ENCODE measurements at regions not wholly inside any gene's neighbourhood (a gene's known extent, or its start where the extent isn't known, plus 50 kb on each side); places are given as distances from the start of the nearest gene placed in this dataset.

- TF ChIP-seq CTCF (IDR thresholded peaks at IDR 0.05): no peak
- Histone ChIP-seq H3K27me3 (ENCODE audit: control insufficient read depth in 1 of 2, insufficient read depth in 2 of 2, low read length in 2 of 2) (peaks cover 0 to 3% of the 10 kb centered on the region in 2 experiments), H3K27ac (ENCODE audit: low read depth in 1 of 2, low read length in 2 of 2) (no peak overlapping the region), H3K4me1 (ENCODE audit: insufficient read depth, low read length) (no peaks in the 10 kb centered on the region), H3K9me3 (ENCODE audit: control insufficient read depth in 1 of 2, insufficient read depth in 1 of 2, low read length in 2 of 2) (peaks cover 0 to 8% of the 10 kb centered on the region in 2 experiments), H3K4me3 (ENCODE audit: low read length) (no peak overlapping the region), H3K36me3 (ENCODE audit: insufficient read depth, low read length) (no peaks in the 10 kb centered on the region)
- Mint-ChIP-seq H3K4me1 (ENCODE audit: low read depth) (peaks cover 7% of the 10 kb centered on the region), H3K36me3 (ENCODE audit: low read depth) (no peaks in the 10 kb centered on the region), H3K27ac (no peak overlapping the region), H3K4me3 (no peak overlapping the region), H3K9me3 (no peaks in the 10 kb centered on the region), H3K27me3 (peaks cover 12% of the 10 kb centered on the region)
- intact Hi-C loops (cut with DNase I, micrococcal nuclease): no loop called here
- ChIA-PET CTCF (no interaction called here), POLR2A (no interaction called here)
- DNase-seq (no peak), ATAC-seq (ENCODE audit: poor library complexity) (no peak)
Measured at GRCh38 chr18:10124071-10124470, 210.3 kb downstream of the VAPA start.

- H3K27ac ChIP-seq (ENCODE audit: low read depth in 1 of 2, low read length in 2 of 2): no peak overlapping the region
- H3K9me3 ChIP-seq (ENCODE audit: control insufficient read depth in 1 of 2, insufficient read depth in 1 of 2, low read length in 2 of 2): peaks cover 0 to 8% of the 10 kb centered on the region in 2 experiments
- no peak for TF ChIP-seq CTCF (IDR thresholded peaks at IDR 0.05)
- H3K9me3 Mint-ChIP-seq: no peaks in the 10 kb centered on the region
- H3K4me3 ChIP-seq (ENCODE audit: low read length): no peak overlapping the region
- no peak overlapping the region for H3K27ac Mint-ChIP-seq
- no peaks in the 10 kb centered on the region for H3K36me3 ChIP-seq (ENCODE audit: insufficient read depth, low read length)
- H3K4me1 Mint-ChIP-seq (ENCODE audit: low read depth): peaks cover 7% of the 10 kb centered on the region
- H3K27me3 Mint-ChIP-seq: peaks cover 14% of the 10 kb centered on the region
- ChIA-PET POLR2A (no interaction called here), CTCF (no interaction called here)
- no peak overlapping the region for H3K4me3 Mint-ChIP-seq
- no peak for ATAC-seq (ENCODE audit: poor library complexity)
- no peaks in the 10 kb centered on the region for H3K36me3 Mint-ChIP-seq (ENCODE audit: low read depth)
- intact Hi-C loops (cut with DNase I, micrococcal nuclease): no loop called here
- peaks cover 0 to 3% of the 10 kb centered on the region in 2 experiments for H3K27me3 ChIP-seq (ENCODE audit: control insufficient read depth in 1 of 2, insufficient read depth in 2 of 2, low read length in 2 of 2)
- DNase-seq: no peak
- no peaks in the 10 kb centered on the region for H3K4me1 ChIP-seq (ENCODE audit: insufficient read depth, low read length)
Measured at GRCh38 chr18:10124557-10124956, 210.7 kb downstream of the VAPA start.

- no peak overlapping the region for H3K4me3 Mint-ChIP-seq
- no peak for DNase-seq
- no peak overlapping the region for H3K27ac Mint-ChIP-seq
- ATAC-seq (ENCODE audit: poor library complexity): no peak
- peaks cover 7% of the 10 kb centered on the region for H3K4me1 Mint-ChIP-seq (ENCODE audit: low read depth)
- Histone ChIP-seq H3K27me3 (ENCODE audit: control insufficient read depth in 1 of 2, insufficient read depth in 2 of 2, low read length in 2 of 2) (peaks cover 0 to 3% of the 10 kb centered on the region in 2 experiments), H3K4me1 (ENCODE audit: insufficient read depth, low read length) (no peaks in the 10 kb centered on the region), H3K36me3 (ENCODE audit: insufficient read depth, low read length) (no peaks in the 10 kb centered on the region), H3K4me3 (ENCODE audit: low read length) (no peak overlapping the region), H3K9me3 (ENCODE audit: control insufficient read depth in 1 of 2, insufficient read depth in 1 of 2, low read length in 2 of 2) (peaks cover 0 to 8% of the 10 kb centered on the region in 2 experiments), H3K27ac (ENCODE audit: low read depth in 1 of 2, low read length in 2 of 2) (no peak overlapping the region)
- no peaks in the 10 kb centered on the region for H3K36me3 Mint-ChIP-seq (ENCODE audit: low read depth)
- ChIA-PET POLR2A (no interaction called here), CTCF (no interaction called here)
- H3K27me3 Mint-ChIP-seq: peaks cover 18% of the 10 kb centered on the region
- TF ChIP-seq CTCF (IDR thresholded peaks at IDR 0.05): no peak
- H3K9me3 Mint-ChIP-seq: no peaks in the 10 kb centered on the region
- intact Hi-C loops (cut with DNase I, micrococcal nuclease): no loop called here
Measured at GRCh38 chr18:10124967-10125366, 211.2 kb downstream of the VAPA start.
